Sigmoid colon (tissue), 6 donors: ENCODE measurements at regions not wholly inside any gene's neighbourhood (a gene's known extent, or its start where the extent isn't known, plus 50 kb on each side); places are given as distances from the start of the nearest gene placed in this dataset.

ENCODE experiments used
- DNase-seq: peaks from one replicate; pipeline ENCODE4 v3.0.0-alpha.2; 2019
- H3K27ac ChIP-seq, 4 donors: fragments of 200-600 bp; sonication (generic); one replicate each; pipeline ENCODE4 v1.5.1; 2016 to 2019; ENCODE audit warnings: mild to moderate bottlenecking in 1 of 4
- H3K27me3 ChIP-seq, 3 donors: fragments of 200-600 bp; sonication (generic); one replicate each; pipeline ENCODE4 v1.5.1; 2019; ENCODE audit warnings: mild to moderate bottlenecking in 1 of 3
- H3K36me3 ChIP-seq, 4 donors: fragments of 200-600 bp; sonication (generic); one replicate each; pipeline ENCODE4 v1.5.1; 2016 to 2019
- H3K4me1 ChIP-seq, 4 donors: fragments of 200-600 bp; sonication (generic); one replicate each; pipeline ENCODE4 v1.5.1; 2017 to 2019
- H3K4me3 ChIP-seq, 4 donors: fragments of 200-600 bp; sonication (generic); one replicate each; pipeline ENCODE4 v1.5.1; 2017 to 2019; ENCODE audit warnings: mild to moderate bottlenecking in 2 of 4, moderate library complexity in 1 of 4
- H3K9me3 ChIP-seq, 4 donors: fragments of 200-600 bp in 3 of 4; sonication (generic) in 3 of 4; one replicate each; pipeline versions ENCODE4 v1.5.1 to v1.6.1; 2013 to 2019
- EP300 ChIP-seq, 4 donors: sonication (generic); formaldehyde crosslinking; IDR thresholded peaks; one replicate each; pipeline ENCODE4 v1.6.1; 2017; ENCODE audit warnings: antibody characterized with exemption in 4 of 4
- POLR2A ChIP-seq, 2 donors: fragments of 450-650 bp; IDR thresholded peaks; one replicate each; pipeline ENCODE4 v1.6.1; 2016; ENCODE audit warnings: antibody characterized with exemption in 2 of 2, mild to moderate bottlenecking in 2 of 2, moderate library complexity in 2 of 2
- POLR2AphosphoS5 ChIP-seq, 4 donors: sonication (generic); formaldehyde crosslinking; IDR thresholded peaks; one replicate each; pipeline ENCODE4 v1.6.1; 2017; ENCODE audit warnings: antibody characterized with exemption in 4 of 4
- WGBS, 2 donors: extraction: QIAGEN DNeasy Blood & Tissue Kit; methylation state at CpG; one replicate each; pipeline ENCODE4 v1.1.7; 2013; 5-methylcytosine and 5-hydroxymethylcytosine counted together
- intact Hi-C: fragments of 100-400 bp; cut with DNase I; formaldehyde crosslinking; loops from one replicate; pipeline ENCODE4 v1.15.1; 2023
- TF ChIP-seq, protein P1 (sequence below), 4 experiments: fragments of 450-650 bp in 3 of 4; fragments of 200-600 bp in 1 of 4; IDR thresholded peaks; one replicate each; pipeline ENCODE4 v1.5.1; 2016 to 2019; ENCODE audit warnings: antibody characterized with exemption in 4 of 4, mild to moderate bottlenecking in 3 of 4, moderate library complexity in 2 of 4
- donor health status: healthy with polysubstance abuse.
- donor health status: healthy.

GRCh38 chr6:92559003-92559402, 860.4 kb downstream of the EPHA7 start:
- no peak overlapping the region for H3K4me3 ChIP-seq
- no peak for DNase-seq
- H3K27ac ChIP-seq = no peak overlapping the region
- WGBS, 2 donors = 68 to 82% methylated on average over 2 of the region's 2 CpGs
- intact Hi-C loops = no loop called here
- H3K36me3 ChIP-seq = no peaks in the 10 kb centered on the region
- no peaks in the 10 kb centered on the region for H3K9me3 ChIP-seq
- TF ChIP-seq, protein P1, sequence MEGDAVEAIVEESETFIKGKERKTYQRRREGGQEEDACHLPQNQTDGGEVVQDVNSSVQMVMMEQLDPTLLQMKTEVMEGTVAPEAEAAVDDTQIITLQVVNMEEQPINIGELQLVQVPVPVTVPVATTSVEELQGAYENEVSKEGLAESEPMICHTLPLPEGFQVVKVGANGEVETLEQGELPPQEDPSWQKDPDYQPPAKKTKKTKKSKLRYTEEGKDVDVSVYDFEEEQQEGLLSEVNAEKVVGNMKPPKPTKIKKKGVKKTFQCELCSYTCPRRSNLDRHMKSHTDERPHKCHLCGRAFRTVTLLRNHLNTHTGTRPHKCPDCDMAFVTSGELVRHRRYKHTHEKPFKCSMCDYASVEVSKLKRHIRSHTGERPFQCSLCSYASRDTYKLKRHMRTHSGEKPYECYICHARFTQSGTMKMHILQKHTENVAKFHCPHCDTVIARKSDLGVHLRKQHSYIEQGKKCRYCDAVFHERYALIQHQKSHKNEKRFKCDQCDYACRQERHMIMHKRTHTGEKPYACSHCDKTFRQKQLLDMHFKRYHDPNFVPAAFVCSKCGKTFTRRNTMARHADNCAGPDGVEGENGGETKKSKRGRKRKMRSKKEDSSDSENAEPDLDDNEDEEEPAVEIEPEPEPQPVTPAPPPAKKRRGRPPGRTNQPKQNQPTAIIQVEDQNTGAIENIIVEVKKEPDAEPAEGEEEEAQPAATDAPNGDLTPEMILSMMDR (IDR thresholded peaks at IDR 0.05) = no peak
- TF ChIP-seq POLR2AphosphoS5 (IDR thresholded peaks at IDR 0.05) (no peak), POLR2A (IDR thresholded peaks at IDR 0.05) (no peak), EP300 (IDR thresholded peaks at IDR 0.05) (no peak)
- no peaks in the 10 kb centered on the region for H3K27me3 ChIP-seq
- H3K4me1 ChIP-seq = no peaks in the 10 kb centered on the region

DNA sequence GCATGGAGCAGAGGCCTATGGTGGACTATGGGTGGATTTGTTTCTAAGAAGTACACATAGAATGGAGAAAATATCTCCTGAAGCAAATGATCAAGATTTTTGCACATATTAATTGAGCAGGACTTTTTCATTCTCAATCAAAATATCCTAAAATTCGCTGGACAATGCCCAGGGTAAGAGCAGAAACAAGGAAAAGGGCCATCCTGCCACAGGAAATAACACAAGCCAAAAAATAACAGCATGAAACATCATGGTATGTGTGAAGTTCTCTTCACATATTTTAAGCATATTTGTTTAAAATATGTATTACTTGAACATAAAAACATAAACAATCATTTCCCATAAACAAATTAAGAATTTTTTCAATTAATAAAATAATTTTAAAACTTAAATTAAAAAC, 868.9 kb downstream of the EPHA7 start:
- WGBS, 2 donors = 9 to 33% methylated on average over 1 of the region's 1 CpG
- no peak overlapping the region for H3K27ac ChIP-seq
- TF ChIP-seq POLR2A (IDR thresholded peaks at IDR 0.05) (no peak), POLR2AphosphoS5 (IDR thresholded peaks at IDR 0.05) (no peak), EP300 (IDR thresholded peaks at IDR 0.05) (no peak)
- TF ChIP-seq, protein P1 (IDR thresholded peaks at IDR 0.05) = no peak
- H3K27me3 ChIP-seq = no peaks in the 10 kb centered on the region
- no peak for DNase-seq
- H3K4me1 ChIP-seq = no peaks in the 10 kb centered on the region
- intact Hi-C loops = no loop called here
- peaks cover 0 to 5% (median 0%) of the 10 kb centered on the region in 4 donors for H3K9me3 ChIP-seq
- H3K4me3 ChIP-seq = no peak overlapping the region
- no peaks in the 10 kb centered on the region for H3K36me3 ChIP-seq

DNA sequence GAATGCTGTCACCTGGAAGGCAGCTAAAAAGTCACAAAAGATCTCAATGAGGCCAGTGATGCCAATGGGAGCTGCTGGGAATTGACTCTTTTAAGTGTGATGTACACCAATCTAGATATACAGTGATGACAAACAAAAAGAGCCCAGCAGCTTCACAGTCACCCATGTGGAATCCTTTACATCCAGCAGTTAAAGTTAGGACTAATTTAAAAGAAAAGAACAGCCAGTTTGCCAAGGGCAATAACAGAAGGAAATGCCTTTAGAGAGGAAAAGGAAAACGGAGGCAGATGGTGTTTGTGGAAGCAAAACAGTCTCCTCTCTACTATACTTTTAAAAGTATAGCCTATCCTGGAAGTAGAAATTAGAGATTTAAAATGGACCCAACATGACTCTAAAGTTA, 873.5 kb downstream of the EPHA7 start:
- DNase-seq = no peak
- Histone ChIP-seq H3K9me3 (peaks cover 0 to 5% (median 0%) of the 10 kb centered on the region in 4 donors), H3K36me3 (no peaks in the 10 kb centered on the region), H3K27ac (no peak overlapping the region), H3K27me3 (no peaks in the 10 kb centered on the region), H3K4me1 (peaks cover 0 to 6% (median 0%) of the 10 kb centered on the region in 4 donors), H3K4me3 (no peak overlapping the region)
- TF ChIP-seq POLR2A (IDR thresholded peaks at IDR 0.05) (no peak), POLR2AphosphoS5 (IDR thresholded peaks at IDR 0.05) (no peak), EP300 (IDR thresholded peaks at IDR 0.05) (no peak)
- TF ChIP-seq, protein P1 (IDR thresholded peaks at IDR 0.05) = no peak
- WGBS, 2 donors = 30 to 37% methylated on average over 1 of the region's 1 CpG
- intact Hi-C loops = no loop called here

GRCh38 chr6:92541448-92542060, 877.8 kb downstream of the EPHA7 start:
- Histone ChIP-seq H3K27me3 (no peaks in the 10 kb centered on the region), H3K27ac (no peak overlapping the region), H3K9me3 (peaks cover 0 to under 1% (median 0%) of the 10 kb centered on the region in 4 donors), H3K36me3 (no peaks in the 10 kb centered on the region), H3K4me3 (no peak overlapping the region), H3K4me1 (peaks cover 0 to 6% (median 0%) of the 10 kb centered on the region in 4 donors)
- TF ChIP-seq POLR2AphosphoS5 (IDR thresholded peaks at IDR 0.05) (no peak), EP300 (IDR thresholded peaks at IDR 0.05) (no peak), POLR2A (IDR thresholded peaks at IDR 0.05) (no peak)
- TF ChIP-seq, protein P1 (IDR thresholded peaks at IDR 0.05) = no peak
- DNase-seq = no peak
- intact Hi-C loops = no loop called here
- 81 to 86% methylated on average over 1 of the region's 1 CpG for WGBS, 2 donors

DNA sequence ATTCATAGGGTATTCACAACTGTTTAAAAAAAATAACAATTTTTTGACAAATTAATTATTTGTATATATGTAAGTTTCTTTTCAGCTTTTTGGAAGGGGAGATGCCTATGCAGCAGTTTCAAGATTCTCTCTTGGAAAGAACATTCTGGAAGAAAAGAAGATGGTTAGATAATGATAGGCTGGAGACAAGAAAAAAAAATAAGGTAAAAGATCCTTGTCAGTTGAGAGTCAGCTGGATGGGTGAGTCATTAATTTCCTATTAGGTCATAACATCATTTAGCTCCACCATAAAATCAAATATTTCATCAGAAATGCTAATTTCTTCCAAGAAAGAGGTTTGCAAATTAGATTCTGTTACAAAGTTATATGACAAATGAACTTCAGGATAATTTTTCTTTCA, 880.4 kb downstream of the EPHA7 start:
- no peak overlapping the region for H3K27ac ChIP-seq
- intact Hi-C loops = no loop called here
- TF ChIP-seq POLR2AphosphoS5 (IDR thresholded peaks at IDR 0.05) (no peak), EP300 (IDR thresholded peaks at IDR 0.05) (no peak), POLR2A (IDR thresholded peaks at IDR 0.05) (no peak)
- TF ChIP-seq, protein P1 (IDR thresholded peaks at IDR 0.05) = no peak
- no peak for DNase-seq
- H3K9me3 ChIP-seq = no peaks in the 10 kb centered on the region
- H3K36me3 ChIP-seq = no peaks in the 10 kb centered on the region
- no peaks in the 10 kb centered on the region for H3K27me3 ChIP-seq
- peaks cover 0 to 6% (median 0%) of the 10 kb centered on the region in 4 donors for H3K4me1 ChIP-seq
- no peak overlapping the region for H3K4me3 ChIP-seq
